ENCODE measurements at regions not wholly inside any gene's neighbourhood (a gene's known extent, or its start where the extent isn't known, plus 50 kb on each side); places are given as distances from the start of the nearest gene placed in this dataset.
"Not testable (repeated sequence)": the region's sequence is repeated elsewhere in the genome, so short reads cannot be mapped to it uniquely, and the experiment has no call there.

DNA sequence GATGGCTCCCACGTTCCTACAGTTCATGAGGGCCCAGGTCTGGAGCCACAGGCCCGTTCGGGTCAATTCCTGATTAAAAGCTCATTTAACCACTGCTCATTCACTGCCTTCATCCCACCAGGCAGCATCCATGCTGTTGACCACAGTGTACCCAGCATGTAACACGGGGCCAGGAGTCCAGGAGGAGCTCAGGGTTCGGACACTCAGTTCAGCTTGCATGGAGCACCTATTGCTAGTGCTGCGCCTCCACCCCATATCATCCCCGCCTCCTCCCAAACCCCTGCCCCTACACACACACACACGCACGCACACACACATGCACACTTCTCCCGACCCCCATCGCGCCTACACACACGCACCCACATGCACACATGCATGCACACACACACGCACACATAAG, 72.9 kb upstream of the SNTG2 start:
- DNase-seq = no peak

DNA sequence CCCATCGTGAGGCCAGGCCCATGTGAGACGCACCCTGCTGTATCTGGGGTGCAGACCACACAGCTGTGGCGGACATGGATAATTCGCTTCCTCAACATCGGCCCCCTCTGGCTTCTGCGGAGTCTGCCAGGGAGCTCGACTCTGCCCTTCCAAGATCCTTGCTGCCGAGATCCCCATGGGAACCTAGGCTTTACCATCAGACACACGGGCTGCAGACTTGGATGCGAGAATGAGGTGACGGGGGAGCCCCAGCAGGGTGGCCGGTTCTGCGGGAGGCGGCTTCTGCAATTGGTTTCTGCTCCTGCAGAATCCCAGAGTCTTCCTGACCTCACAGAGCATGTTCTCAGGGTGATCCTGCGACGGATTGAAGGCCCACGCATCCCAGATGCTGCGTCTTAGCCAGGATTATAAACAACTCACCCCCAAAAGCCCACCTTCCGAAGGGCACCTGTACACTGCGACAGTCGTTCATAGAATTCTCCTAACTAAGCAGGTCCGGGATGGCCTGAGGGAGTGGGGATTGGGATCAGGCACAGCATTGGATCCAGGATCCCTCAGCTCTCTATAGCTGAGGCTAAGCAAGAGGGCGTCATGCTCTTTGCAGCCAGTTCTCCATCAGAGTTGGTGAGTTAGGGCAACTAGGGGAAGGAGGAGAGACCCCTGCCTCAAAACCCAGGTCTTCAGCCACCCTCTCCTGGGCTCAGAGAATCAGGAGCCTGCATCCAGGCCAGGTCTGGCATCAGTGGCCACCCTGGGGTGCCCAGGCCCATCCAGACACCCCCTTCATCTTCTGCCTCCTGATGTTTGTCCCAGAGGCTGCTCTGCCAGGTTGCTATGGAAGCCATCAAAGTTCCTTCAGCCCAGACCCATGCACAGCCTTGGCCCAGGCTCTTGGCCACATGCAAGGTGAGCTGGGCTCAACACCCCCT, 74.7 kb upstream of the SNTG2 start:
- no peak for DNase-seq

DNA sequence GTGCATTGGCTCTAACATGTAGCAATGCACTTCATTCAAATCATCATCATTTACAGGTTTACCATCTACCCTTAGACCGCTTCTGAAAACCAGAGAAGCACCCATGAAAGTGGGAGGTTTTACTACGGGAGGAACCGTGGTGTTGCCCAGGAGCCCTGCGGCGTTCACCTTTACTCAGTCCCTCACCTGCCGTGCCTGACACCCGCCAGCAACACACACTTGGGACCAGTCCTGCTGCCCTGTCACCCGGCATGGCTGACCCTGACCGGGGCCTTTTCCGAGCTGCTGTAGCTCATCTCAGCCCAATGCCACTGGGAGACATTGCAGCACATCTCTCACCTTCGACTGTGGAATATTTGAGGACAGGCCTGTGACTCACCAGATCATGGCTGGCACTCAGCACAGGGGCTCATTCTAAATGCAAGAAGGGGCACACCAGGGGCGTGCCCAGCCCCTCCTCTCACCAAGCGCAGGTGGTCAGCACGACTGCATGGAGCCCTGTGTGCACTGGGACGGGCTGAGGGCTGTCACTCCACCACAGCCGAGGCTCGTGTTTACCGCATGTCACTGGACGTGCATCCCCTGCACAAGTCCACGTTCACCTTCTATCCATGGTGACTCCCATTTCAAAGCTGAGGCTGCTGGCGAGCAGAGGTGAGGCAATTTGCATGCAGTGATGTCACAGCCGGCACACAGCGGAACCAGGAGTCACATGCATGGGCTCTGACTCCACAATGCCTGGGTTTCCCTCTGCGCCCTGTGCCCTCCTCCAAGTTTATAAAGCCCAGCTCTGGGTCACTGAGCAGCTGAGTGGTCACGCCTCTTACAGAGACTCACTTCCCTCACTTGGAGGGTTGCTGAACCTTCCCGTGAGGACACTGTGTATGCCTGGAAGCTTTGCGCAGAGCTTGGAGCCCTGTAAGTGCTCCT, 76.7 kb upstream of the SNTG2 start:
- no peak for DNase-seq

DNA sequence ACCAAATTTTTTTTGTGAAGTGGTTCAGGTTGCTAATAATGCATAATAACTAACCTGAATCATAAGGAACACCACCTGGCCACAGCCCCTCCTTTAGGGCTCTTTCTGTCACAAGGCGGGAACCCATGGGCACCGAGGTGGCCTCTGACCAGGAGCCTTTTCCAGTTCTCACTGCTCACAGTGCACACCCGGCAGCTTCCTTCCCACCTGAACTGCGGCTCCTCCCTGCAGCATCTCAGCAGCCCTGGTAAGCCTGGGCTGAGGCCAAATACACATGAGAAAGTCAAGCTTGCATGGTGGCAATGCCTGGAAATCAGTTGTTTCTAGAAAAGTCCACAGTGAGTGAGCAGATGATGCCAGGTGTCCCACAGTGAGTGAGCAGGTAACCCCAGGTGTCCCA, 77.6 kb upstream of the SNTG2 start:
- DNase-seq = no peak

DNA sequence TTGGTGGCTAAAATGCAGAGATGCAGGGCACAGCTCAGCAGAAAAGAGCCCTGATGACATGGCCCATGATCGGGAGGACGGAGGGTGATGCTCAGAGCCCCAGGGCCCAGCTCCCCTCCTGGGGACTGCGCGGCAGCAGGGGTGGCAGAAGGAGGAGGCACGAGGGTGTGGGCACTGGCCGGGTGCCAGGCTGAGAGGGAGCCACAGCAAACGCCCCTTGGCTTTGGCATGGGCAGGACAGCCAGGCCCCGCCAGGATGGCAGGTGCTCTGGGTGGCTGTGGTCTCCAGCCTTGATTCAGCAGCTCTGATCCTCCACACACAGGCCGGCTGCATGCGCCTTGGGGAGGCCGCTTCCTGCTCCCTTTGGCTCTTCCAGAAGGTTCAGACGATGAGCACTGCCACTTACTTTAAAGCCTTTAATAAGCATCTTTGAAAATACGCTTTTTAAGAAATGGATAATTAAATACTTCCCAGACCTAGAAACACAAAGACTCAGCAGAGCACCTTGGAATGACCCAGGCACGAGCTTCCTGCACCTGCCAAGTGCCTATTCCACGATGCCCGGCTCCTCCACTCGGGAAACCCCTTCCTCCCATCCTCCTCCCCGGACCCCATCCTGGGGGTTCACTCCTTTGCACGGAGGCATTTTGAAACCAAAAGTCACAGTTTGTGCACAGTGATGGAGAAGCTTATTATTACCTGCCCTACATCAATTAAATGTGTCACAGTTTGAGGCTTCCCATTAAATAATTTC, 78.5 kb upstream of the SNTG2 start:
- DNase-seq = no peak

DNA sequence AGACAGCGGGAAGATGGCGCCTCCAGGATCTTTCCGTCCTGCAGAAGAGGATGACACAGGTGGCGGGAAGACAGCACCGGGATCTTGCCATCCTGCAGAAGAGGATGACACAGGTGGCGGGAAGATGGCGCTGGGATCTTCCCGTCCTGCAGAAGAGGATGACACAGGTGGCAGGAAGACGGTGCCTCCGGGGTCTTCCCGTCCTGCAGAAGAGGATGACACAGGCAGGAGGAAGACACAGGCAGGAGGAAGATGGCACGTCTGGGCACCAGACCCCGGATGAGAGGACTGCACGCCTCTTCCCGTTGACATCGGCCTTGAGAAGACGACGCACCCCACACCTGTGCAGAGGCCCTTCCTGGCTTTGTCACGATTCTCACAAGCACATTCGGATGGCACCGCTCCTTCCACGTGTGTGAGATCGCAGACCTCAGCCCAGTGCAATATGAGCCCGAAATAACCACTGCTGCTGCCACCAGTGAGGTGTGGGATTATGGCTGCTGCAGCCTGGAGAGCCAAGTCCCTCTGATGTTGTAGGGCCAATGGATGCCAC, 79.4 kb upstream of the SNTG2 start:
- DNase-seq = no peak

DNA sequence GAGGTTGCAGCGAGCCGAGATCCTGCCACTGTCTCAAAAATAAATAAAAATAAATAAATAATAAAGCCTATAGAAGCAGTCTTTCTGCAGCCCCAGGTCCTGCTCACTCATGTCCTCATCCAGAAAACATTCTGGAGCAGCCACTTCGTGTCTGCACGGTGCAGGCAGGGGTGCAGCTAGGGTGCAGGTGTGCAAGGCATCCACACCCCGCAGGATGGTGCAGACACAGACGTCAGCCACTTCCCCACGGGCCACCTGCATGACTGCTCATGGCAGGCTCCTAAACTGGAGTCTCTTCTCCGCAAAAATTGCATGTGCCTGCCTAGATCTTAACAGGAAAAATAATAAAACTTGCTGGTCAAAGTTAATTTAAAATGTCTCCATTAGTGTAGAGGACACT, 80.2 kb upstream of the SNTG2 start:
- DNase-seq = no peak

DNA sequence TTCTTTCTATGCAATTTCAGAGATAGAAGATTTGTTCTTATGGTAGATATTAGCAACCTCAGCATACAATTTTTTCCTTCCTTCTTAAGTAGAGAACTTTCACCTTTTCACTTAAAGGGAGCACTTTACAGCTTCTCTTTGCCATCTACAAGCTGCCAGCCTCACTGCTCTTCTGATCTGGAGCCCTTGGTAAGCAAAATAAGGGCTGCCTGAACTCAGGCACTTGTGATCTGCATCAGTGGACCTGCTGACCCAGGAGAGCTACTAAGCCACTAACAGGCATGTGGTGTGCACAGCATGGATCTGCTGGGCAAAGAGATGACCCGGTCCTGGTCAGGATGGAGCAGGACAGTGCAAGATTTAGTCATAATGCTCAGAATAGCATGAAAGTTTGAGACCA, 80.8 kb upstream of the SNTG2 start:
- no peak for DNase-seq

DNA sequence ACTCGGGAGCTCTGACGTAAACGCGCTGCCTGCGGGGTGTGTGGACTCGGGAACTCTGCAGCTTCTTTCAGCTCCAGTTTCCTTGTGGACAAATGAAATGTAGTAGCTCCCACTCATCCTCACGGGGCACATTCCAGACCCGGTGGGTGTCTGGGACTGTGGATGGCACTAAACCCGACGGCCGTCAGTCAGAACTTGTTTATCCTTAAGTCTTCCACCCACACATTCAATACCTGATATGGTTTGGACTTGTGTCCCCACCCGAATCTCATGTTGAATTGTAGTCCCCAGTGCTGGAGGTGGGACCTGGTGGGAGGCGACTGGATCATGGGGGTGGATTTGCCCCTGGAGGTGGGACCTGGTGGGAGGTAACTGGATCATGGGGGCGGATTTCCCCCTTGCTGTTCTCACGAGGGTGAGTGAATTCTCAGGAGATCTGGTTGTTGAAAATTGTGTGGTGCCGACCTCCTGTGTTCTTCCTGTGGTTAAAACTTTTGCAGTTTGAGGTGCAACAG, 81.2 kb upstream of the SNTG2 start:
- DNase-seq = no peak

DNA sequence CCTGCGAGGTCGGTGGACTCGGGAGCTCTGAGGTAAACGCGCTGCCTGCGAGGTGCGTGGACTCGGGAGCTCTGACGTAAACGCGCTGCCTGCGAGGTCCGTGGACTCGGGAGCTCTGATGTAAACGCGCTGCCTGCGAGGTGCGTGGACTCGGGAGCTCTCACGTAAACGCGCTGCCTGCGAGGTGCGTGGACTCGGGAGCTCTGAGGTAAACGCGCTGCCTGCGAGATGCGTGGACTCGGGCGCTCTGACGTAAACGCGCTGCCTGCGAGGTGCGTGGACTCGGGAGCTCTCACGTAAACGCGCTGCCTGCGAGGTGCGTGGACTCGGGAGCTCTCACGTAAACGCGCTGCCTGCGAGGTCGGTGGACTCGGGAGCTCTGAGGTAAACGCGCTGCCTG, 81.8 kb upstream of the SNTG2 start:
- DNase-seq = not testable (repeated sequence)

DNA sequence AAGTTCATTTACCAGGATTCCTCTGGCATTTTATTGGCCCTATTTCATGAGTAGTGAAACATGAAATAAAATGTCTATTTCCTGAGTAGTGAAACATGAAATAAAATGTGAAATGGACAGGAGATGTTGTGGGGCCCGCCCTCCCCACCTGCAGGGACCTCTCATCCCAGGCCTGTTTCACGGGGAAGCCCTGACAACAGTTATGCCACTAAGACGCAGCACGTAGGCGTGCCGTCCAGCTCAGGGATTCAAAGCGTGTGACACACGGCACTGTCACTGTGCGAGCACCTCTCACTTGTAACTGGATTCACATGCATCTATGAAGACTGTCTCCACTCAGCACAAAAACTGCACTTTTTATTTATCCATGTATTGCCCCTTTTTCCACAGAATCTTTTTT, 83.4 kb upstream of the SNTG2 start:
- DNase-seq = no peak

DNA sequence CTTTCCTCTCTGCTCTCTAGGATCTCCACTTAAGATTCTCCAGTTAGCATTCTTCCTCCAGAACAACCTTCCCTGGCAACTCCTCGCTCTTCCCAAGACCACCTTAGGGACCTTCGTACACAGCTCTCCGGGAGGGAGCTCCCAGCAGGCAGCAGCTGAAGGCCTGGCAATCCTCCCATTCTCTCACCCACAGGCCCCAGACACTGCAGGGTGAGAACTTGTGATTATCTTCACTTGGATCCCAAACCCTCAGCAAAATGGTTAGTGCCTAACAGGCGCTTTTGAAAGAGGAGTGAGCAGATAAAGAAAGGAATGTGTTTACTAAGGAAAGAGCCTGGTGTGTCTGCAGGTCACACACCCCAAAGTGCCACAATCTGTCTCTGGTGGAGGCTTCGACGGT, 83.8 kb upstream of the SNTG2 start:
- no peak for DNase-seq

DNA sequence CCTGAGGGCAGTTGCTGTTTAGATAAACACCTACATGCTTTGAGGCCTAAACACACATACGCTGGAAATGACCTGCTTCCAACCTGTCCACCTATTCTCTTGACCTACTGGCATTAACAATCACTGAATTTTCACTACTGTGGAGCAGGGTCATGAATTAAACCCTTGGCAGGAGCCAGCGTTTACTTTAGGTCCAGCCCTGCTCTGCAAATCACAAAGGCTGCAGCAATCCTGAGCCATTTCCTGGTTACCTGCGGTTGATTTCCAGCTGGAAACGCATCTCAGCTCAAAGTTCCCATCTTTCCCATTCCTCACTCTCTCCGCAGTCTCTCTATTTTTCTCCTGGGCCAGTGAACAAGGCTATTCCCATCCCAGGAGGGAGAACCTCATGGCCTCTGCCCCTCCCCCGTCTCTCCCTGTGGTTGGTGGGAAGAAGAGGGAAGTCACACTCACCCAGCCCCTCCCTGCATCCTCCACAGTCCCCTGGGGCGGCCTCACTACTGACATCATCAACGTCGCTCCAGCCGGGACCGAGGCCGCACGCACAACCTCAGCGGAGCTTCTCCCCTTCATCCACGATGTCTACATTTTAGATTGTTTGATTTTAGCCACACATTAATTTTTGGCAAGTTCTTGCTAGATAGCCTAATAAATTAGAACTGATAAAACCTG, 84.5 kb upstream of the SNTG2 start:
- no peak for DNase-seq

DNA sequence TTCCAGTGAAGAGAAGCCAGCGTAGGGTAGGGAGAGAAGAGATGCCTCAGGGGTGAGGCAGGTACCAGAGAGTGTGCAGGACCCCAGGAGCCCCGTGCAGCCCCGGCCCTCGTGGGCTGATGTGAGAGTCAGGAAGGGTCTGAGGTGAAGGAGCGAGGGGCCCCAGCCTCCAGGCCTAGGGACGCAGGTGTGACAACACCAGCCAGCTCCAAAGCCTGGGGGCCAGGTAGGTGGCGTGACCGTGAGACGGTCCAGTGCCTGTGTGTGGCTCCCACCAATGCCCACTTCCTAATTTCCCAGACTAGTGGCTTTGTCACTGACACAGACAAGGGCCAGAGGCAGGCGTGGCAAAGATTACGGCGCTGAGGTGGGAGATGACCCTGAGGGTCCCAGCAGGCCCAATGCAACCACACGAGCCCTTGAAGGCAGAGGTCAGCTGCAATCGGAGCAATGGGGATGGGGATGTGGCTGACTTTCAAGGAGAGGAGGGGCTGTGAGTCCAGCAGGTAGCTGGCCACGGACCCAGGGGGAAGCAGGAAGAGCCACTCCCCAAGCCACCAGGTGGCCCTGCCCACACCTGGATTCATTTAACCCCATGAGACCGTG, 86.0 kb upstream of the SNTG2 start:
- DNase-seq = no peak

DNA sequence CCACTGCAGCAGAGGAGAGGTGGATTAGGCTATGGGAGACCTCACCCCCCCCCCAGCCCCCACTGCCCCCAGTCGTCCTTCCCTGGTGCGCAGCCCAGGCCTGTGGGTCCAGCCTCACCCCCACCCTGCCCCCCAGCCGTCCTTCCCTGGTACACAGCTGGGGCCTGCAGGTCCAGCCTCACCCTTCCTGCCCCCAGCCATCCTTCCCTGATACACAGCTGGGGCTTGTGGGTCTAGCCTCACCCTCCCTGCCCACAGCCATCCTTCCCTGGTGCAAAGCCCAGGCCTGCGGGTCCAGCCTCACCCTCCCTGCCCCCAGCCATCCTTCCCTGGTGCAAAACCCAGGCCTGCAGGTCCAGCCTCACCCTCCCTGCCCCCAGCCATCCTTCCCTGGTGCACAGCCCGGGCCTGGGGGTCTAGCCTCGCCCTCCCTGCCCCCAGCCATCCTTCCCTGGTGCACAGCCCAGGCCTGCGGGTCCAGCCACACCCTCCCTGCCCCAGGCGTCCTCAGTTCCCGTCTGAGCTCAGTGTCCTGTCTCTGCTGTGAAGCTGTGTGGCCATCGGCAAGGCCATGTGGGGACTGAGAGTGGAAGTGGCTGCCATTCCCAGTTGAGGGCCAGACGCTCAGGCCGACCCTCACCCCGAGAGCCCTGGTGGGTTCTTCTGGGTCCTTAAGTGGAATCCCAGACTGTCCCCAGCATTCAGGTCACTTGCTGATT, 86.8 kb upstream of the SNTG2 start:
- no peak for DNase-seq

DNA sequence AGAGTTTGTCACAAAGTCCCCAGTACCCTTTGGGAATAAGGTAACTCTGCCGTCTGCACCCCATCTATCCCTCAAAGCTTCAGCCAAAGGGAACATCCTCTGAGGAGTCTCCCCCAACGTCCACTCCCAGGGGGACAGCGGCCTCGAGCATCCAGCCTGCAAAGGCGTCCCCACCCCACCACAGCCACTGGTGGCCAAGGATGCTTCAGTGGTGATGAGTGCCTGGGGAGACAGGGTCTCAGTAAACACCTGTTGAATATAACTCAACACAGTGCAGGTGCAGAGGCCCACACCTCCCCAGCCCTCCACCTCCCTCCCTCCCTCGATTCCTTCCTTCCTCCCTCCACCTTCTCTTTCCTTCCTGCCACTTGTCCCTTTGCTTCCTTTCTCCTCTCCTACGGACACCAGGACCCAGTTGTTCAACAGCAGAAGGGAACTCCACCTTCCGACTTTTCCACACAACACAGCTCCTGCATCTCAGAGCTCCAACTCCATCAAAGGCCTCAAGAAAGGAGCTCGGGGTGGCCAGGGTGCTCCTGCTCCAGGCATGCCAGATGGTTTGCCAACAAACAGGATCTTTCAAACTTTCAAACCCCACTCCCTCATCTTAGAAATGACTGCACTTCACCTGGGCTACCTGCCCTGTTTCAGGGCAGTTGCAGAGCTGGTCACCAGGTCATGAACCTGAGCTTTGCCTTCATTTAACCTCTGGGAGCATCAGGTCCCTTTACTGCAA, 87.8 kb upstream of the SNTG2 start:
- no peak for DNase-seq

DNA sequence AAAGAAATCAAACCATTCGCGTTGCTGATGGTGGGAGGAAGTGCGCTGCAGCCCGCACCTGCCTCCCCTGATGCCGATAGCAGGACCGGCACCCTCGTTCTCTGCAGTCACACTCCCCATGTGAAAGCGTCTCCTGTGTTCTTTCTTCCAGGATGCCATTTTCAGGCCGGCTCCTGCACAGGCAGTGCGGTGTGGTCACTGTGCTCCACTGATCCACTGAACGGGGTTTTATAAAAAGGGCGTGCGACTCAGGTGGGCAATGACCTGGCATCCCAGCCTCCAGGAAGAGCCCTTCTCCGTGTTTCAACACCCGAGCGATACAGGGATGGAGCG, 88.3 kb upstream of the SNTG2 start:
- no peak for DNase-seq

DNA sequence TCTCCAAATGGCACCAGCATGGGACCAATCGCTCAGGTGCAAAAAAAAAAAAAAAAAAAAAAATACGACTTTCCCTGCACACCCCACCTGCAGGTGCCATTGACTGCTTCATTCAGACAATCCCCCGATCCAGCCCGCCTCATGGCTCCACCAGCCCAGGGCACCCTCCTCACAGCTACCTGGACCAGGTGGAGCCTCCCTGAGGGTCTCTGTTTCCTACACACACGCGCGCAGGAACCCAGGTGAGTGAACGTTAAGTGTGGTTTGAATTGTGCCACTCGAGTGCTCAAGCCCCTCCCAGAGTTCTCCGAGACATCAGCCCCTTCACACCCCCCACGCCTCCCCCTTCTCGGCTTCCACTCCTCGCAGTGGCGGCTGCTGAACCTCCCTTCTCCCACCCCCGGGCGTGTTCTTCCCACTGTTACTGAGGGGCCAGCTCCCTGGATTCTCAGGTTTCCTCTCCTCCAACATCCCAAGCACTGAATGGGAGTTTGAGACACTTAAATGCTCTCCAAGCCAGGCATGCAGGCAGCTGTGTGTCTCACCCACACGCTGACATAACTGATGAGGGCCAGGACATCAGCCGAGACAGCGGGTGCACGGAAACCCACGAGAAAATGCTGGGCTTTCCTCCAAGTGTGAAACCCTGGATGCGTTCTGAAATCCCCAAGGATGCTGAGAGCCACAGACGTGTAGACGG, 88.8 kb upstream of the SNTG2 start:
- no peak for DNase-seq

DNA sequence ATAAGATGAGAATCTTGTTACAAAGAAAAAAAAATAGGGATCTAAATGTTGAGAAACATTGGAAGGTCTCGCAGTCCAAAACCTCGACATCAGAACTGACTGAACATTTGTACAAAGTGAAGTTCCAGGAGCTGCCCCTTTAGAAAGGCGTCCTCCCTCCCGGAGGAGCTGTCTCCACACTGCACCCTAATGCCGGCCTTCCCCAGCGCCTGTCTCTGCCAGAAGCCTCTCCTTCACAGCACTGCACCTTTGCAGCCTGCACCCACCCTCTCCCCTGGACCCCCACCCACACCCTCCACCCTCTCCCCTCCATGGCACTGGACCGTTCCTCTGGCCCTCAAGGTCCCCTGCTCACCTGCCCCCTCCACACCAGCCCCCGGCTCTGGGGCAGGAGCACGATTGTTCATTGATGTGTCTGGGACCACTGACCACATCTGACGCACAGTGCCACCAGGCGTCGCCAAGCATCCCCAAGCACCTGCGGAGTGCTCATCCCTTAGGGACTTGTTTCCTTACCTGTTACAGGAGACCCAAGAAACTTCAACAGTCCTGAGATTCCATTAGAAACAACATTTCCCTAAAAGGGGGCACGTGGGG, 90.3 kb upstream of the SNTG2 start:
- no peak for DNase-seq
